GM12878 (cell line): ENCODE measurements at regions not wholly inside any gene's neighbourhood (a gene's known extent, or its start where the extent isn't known, plus 50 kb on each side); places are given as distances from the start of the nearest gene placed in this dataset.

ENCODE experiments used
- ATAC-seq: fragments of 200-7000 bp; cut with Tn5 transposase; 3 replicates; pipeline ENCODE4 v1.9.1; 2020; ENCODE audit warnings: mild to moderate bottlenecking, moderate library complexity
- BruUV-seq: library from RNA; stranded (reverse); fragments of 400-500 nt; replicated peaks from 2 replicates; lab custom pipeline; 2021; lab: Mats Ljungman, UMichigan
- CTCF ChIA-PET: fragments of 300-600 bp; sonication (Branson Sonifier 250); formaldehyde crosslinking; extraction: SDS; loops from one replicate; lab custom pipeline; 2021; ENCODE audit warnings: inconsistent platforms; lab: Yijun Ruan, JAX
- POLR2A ChIA-PET: fragments of 350-600 bp; formaldehyde crosslinking; extraction: SDS; loops from one replicate; lab custom pipeline; 2021; ENCODE audit warnings: inconsistent platforms; lab: Charles Lee
- RAD21 ChIA-PET: fragments of 300-600 bp; sonication (Branson Sonifier 250); formaldehyde crosslinking; loops from one replicate; lab custom pipeline; 2023; ENCODE audit warnings: antibody characterized with exemption; ENCODE audit not compliant: unreplicated experiment; lab: Charles Lee
- SMC1A ChIA-PET: fragments of 300-600 bp; sonication (Branson Sonifier 250); formaldehyde crosslinking; loops from one replicate; lab custom pipeline; 2023; ENCODE audit not compliant: unreplicated experiment, uncharacterized antibody; lab: Charles Lee
- DNase-seq: peaks from one replicate; pipeline ENCODE4 v3.0.0-alpha.2; 2011; ENCODE audit warnings: low read depth, low spot score
- FAIRE-seq: peaks from 3 replicates; lab custom pipeline; 2011; peaks lifted over from hg19 to GRCh38; lab: Jason Lieb, UNC
- H2AFZ ChIP-seq: 2 replicates; pipeline ENCODE4 v1.6.0; 2011; ENCODE audit warnings: low read depth, low read length, control low read depth; ENCODE audit not compliant: control insufficient read depth
- H3K27ac ChIP-seq: 2 replicates; pipeline ENCODE4 v1.5.1; 2011; ENCODE audit warnings: control low read depth; ENCODE audit not compliant: control insufficient read depth, insufficient read depth
- H3K27me3 ChIP-seq, 2 experiments: replicated peaks in 1 of 2; 2 replicates each; pipeline versions ENCODE4 v1.6.0 to v1.6.1; 2011; ENCODE audit warnings: low read length in 1 of 2; ENCODE audit not compliant: control insufficient read depth in 2 of 2, insufficient read depth in 2 of 2
- H3K36me3 ChIP-seq, 2 experiments: 2 replicates each; pipeline ENCODE4 v1.5.1; 2011; ENCODE audit warnings: low read length in 1 of 2; ENCODE audit not compliant: control insufficient read depth in 2 of 2, insufficient read depth in 2 of 2
- H3K4me1 ChIP-seq: 2 replicates; pipeline ENCODE4 v1.6.1; 2011; ENCODE audit warnings: mild to moderate bottlenecking, low read length, moderate library complexity, mixed read lengths; ENCODE audit not compliant: control insufficient read depth, insufficient read depth
- H3K4me2 ChIP-seq: 2 replicates; pipeline ENCODE4 v1.6.0; 2011; ENCODE audit warnings: control low read depth; ENCODE audit not compliant: control insufficient read depth, insufficient read depth
- H3K4me3 ChIP-seq: fragments of 200-600 bp; sonication (generic); 2 replicates; pipeline ENCODE4 v1.5.1; 2016
- H3K79me2 ChIP-seq: 2 replicates; pipeline ENCODE4 v1.6.0; 2011; ENCODE audit warnings: low read length; ENCODE audit not compliant: control insufficient read depth, insufficient read depth
- H3K9ac ChIP-seq: 2 replicates; pipeline ENCODE4 v1.8.0; 2011; ENCODE audit warnings: low read length, control low read depth, mixed read lengths; ENCODE audit not compliant: control insufficient read depth, insufficient read depth
- H3K9me3 ChIP-seq: replicated peaks from 3 replicates; pipeline ENCODE4 v1.5.1; 2011; ENCODE audit warnings: mild to moderate bottlenecking, low read length; ENCODE audit not compliant: control insufficient read depth, insufficient read depth
- H4K20me1 ChIP-seq: 2 replicates; pipeline ENCODE4 v1.6.0; 2011; ENCODE audit not compliant: control insufficient read depth, insufficient read depth
- BACH1 ChIP-seq: fragments of 450-650 bp; IDR thresholded peaks from 2 replicates; pipeline ENCODE4 v1.6.1; 2017; ENCODE audit warnings: mild to moderate bottlenecking, borderline replicate concordance
- CREM ChIP-seq: IDR thresholded peaks from 2 replicates; pipeline ENCODE4 v1.6.1; 2014; ENCODE audit warnings: antibody characterized with exemption, low read depth
- EED ChIP-seq: sonication (generic); IDR thresholded peaks from 2 replicates; pipeline ENCODE4 v1.6.1; 2016; ENCODE audit warnings: antibody characterized with exemption, low read depth
- EP300 ChIP-seq, 2 experiments: fragments of 150-350 bp in 1 of 2; IDR thresholded peaks; 2 replicates each; pipeline ENCODE4 v1.6.1; 2011 to 2012; ENCODE audit warnings: low read depth in 2 of 2, low read length in 2 of 2, borderline replicate concordance in 1 of 2, improper control_type of control experiment in 1 of 2, inconsistent platforms in 1 of 2; ENCODE audit not compliant: control insufficient read depth in 1 of 2
- MTA3 ChIP-seq: IDR thresholded peaks from 2 replicates; pipeline ENCODE4 v1.6.1; 2012; ENCODE audit warnings: low read length, inconsistent platforms, borderline replicate concordance
- NFYB ChIP-seq: IDR thresholded peaks from 2 replicates; pipeline ENCODE4 v1.6.1; 2011; ENCODE audit warnings: low read depth, mild to moderate bottlenecking, low read length, improper control_type of control experiment, moderate library complexity; ENCODE audit not compliant: insufficient read depth
- NR2F1 ChIP-seq: fragments of 450-650 bp; conservative IDR thresholded peaks from 2 replicates; pipeline ENCODE4 v1.6.1; 2017; ENCODE audit warnings: mild to moderate bottlenecking
- POLR2A ChIP-seq: IDR thresholded peaks from 2 replicates; pipeline ENCODE4 v1.6.1; 2011; ENCODE audit warnings: low read depth, mild to moderate bottlenecking, low read length
- RAD21 ChIP-seq: IDR thresholded peaks from 2 replicates; pipeline ENCODE4 v1.6.1; 2011; ENCODE audit warnings: mild to moderate bottlenecking, low read depth, low read length, moderate library complexity; ENCODE audit not compliant: insufficient read depth
- RAD51 ChIP-seq: fragments of 450-650 bp; IDR thresholded peaks from 2 replicates; pipeline ENCODE4 v1.6.1; 2016; ENCODE audit warnings: moderate library complexity, mild to moderate bottlenecking, inconsistent platforms
- RB1 ChIP-seq: fragments of 450-650 bp; formaldehyde crosslinking; IDR thresholded peaks from 2 replicates; pipeline ENCODE4 v1.6.1; 2017; ENCODE audit warnings: mild to moderate bottlenecking, borderline replicate concordance
- RUNX3 ChIP-seq: IDR thresholded peaks from 2 replicates; pipeline ENCODE4 v1.6.1; 2012; ENCODE audit warnings: low read length, inconsistent platforms
- SIN3A ChIP-seq: IDR thresholded peaks from 2 replicates; pipeline ENCODE4 v1.6.1; 2012; ENCODE audit warnings: low read depth, low read length, improper control_type of control experiment
- SIX5 ChIP-seq: IDR thresholded peaks from 2 replicates; pipeline ENCODE4 v1.6.1; 2011; ENCODE audit warnings: mild to moderate bottlenecking, low read depth, low read length, moderate library complexity; ENCODE audit not compliant: severe bottlenecking
- YBX1 ChIP-seq: fragments of 450-650 bp; IDR thresholded peaks from 2 replicates; pipeline ENCODE4 v1.6.1; 2016; ENCODE audit warnings: antibody characterized with exemption
- ZNF24 ChIP-seq: fragments of 450-650 bp; IDR thresholded peaks from 2 replicates; pipeline ENCODE4 v1.6.1; 2017; ENCODE audit warnings: antibody characterized with exemption, mild to moderate bottlenecking
- whole genome bisulfite sequencing: methylation state at CpG from one replicate; pipeline ENCODE4 v1.1.6; 2016; ENCODE audit warnings: low lambda C conversion rate; ENCODE audit not compliant: insufficient replicate concordance, insufficient coverage; ENCODE audit errors: missing lambda C conversion rate; 5-methylcytosine and 5-hydroxymethylcytosine counted together
- in situ Hi-C: fragments of 300-500 bp; cut with MboI; formaldehyde crosslinking; loops from 9 replicates; pipeline ENCODE4 v1.14.3; 2018; ENCODE audit warnings: mixed read lengths
- intact Hi-C: fragments of 100-400 bp; cut with micrococcal nuclease; formaldehyde crosslinking; loops from one replicate; pipeline ENCODE4 v1.14.2; 2022; ENCODE audit not compliant: unreplicated experiment
- TF ChIP-seq, protein P1 (sequence below): fragments of 450-650 bp; conservative IDR thresholded peaks from 2 replicates; pipeline ENCODE4 v1.6.1; 2017; ENCODE audit warnings: mild to moderate bottlenecking, moderate library complexity
- TF ChIP-seq, protein P2 (sequence below): fragments of 450-650 bp; IDR thresholded peaks from 2 replicates; pipeline ENCODE4 v1.6.1; 2017; ENCODE audit warnings: borderline replicate concordance
- TF ChIP-seq, protein P3 (sequence below): fragments of 450-650 bp; IDR thresholded peaks from 2 replicates; pipeline ENCODE4 v1.6.1; 2018; ENCODE audit warnings: borderline replicate concordance, mild to moderate bottlenecking; ENCODE audit not compliant: partially characterized antibody
- TF ChIP-seq, protein P4 (sequence below): fragments of 150-350 bp; IDR thresholded peaks from 2 replicates; pipeline ENCODE4 v1.6.1; 2014; ENCODE audit warnings: mild to moderate bottlenecking, low read depth, low read length

DNA sequence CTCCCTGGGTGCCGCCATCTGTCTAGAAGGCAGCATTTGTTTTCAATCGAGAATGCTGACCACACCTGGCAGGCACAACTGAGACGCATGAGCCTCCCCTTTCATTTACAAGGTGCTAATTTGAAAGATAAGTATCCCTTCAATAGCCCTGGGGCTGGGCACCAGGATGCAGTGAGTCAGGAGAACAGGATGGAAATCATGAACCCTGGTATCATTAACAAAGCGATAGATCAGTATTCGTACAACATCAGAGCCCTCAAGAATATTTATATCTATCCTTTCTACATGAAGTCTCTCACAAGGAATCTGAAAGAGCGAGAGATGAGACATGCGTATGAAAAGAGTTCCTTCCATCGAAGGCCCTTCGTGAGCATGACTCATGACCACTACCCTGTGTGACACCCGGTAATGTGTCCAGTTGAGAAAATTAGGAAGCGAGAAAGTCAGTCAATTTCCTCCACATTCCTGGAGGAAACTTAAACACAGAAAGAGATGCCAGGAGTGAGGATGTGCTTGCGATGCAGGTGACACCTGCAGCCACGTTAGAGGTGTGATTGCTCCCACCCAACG is 123.1 kb upstream of the PITRM1 start:
- no peak for FAIRE-seq
- Histone ChIP-seq H2AFZ (no peak overlapping the region), H4K20me1 (no peaks in the 10 kb centered on the region), H3K4me3 (no peak overlapping the region), H3K4me2 (no peak overlapping the region), H3K79me2 (no peaks in the 10 kb centered on the region), H3K4me1 (no peaks in the 10 kb centered on the region), H3K9me3 (no peaks in the 10 kb centered on the region), H3K27me3 (peaks cover 0 to under 1% of the 10 kb centered on the region in 2 experiments; a peak in 1 of 4 replicates), H3K36me3 (no peaks in the 10 kb centered on the region), H3K27ac (no peak overlapping the region), H3K9ac (no peak overlapping the region)
- no peak for TF ChIP-seq RAD51
- no peak for TF ChIP-seq RAD21
- no peak for TF ChIP-seq MTA3
- no peak for TF ChIP-seq NR2F1
- no peak for TF ChIP-seq RB1
- no peak for TF ChIP-seq BACH1
- TF ChIP-seq, protein P1, sequence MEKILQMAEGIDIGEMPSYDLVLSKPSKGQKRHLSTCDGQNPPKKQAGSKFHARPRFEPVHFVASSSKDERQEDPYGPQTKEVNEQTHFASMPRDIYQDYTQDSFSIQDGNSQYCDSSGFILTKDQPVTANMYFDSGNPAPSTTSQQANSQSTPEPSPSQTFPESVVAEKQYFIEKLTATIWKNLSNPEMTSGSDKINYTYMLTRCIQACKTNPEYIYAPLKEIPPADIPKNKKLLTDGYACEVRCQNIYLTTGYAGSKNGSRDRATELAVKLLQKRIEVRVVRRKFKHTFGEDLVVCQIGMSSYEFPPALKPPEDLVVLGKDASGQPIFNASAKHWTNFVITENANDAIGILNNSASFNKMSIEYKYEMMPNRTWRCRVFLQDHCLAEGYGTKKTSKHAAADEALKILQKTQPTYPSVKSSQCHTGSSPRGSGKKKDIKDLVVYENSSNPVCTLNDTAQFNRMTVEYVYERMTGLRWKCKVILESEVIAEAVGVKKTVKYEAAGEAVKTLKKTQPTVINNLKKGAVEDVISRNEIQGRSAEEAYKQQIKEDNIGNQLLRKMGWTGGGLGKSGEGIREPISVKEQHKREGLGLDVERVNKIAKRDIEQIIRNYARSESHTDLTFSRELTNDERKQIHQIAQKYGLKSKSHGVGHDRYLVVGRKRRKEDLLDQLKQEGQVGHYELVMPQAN: no peak
- TF ChIP-seq YBX1: no peak
- no peak for TF ChIP-seq EP300 (IDR thresholded peaks at IDR 0.05; ENCODE audit: borderline replicate concordance in 1 of 2, control insufficient read depth in 1 of 2, low read depth in 2 of 2, low read length in 2 of 2)
- TF ChIP-seq, protein P2, sequence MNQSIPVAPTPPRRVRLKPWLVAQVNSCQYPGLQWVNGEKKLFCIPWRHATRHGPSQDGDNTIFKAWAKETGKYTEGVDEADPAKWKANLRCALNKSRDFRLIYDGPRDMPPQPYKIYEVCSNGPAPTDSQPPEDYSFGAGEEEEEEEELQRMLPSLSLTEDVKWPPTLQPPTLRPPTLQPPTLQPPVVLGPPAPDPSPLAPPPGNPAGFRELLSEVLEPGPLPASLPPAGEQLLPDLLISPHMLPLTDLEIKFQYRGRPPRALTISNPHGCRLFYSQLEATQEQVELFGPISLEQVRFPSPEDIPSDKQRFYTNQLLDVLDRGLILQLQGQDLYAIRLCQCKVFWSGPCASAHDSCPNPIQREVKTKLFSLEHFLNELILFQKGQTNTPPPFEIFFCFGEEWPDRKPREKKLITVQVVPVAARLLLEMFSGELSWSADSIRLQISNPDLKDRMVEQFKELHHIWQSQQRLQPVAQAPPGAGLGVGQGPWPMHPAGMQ: no peak
- TF ChIP-seq CREM: no peak
- TF ChIP-seq, protein P3, sequence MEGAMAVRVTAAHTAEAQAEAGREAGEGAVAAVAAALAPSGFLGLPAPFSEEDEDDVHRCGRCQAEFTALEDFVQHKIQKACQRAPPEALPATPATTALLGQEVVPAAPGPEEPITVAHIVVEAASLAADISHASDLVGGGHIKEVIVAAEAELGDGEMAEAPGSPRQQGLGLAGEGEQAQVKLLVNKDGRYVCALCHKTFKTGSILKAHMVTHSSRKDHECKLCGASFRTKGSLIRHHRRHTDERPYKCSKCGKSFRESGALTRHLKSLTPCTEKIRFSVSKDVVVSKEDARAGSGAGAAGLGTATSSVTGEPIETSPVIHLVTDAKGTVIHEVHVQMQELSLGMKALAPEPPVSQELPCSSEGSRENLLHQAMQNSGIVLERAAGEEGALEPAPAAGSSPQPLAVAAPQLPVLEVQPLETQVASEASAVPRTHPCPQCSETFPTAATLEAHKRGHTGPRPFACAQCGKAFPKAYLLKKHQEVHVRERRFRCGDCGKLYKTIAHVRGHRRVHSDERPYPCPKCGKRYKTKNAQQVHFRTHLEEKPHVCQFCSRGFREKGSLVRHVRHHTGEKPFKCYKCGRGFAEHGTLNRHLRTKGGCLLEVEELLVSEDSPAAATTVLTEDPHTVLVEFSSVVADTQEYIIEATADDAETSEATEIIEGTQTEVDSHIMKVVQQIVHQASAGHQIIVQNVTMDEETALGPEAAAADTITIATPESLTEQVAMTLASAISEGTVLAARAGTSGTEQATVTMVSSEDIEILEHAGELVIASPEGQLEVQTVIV: no peak
- TF ChIP-seq, protein P4, sequence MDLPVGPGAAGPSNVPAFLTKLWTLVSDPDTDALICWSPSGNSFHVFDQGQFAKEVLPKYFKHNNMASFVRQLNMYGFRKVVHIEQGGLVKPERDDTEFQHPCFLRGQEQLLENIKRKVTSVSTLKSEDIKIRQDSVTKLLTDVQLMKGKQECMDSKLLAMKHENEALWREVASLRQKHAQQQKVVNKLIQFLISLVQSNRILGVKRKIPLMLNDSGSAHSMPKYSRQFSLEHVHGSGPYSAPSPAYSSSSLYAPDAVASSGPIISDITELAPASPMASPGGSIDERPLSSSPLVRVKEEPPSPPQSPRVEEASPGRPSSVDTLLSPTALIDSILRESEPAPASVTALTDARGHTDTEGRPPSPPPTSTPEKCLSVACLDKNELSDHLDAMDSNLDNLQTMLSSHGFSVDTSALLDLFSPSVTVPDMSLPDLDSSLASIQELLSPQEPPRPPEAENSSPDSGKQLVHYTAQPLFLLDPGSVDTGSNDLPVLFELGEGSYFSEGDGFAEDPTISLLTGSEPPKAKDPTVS: no peak
- TF ChIP-seq POLR2A: no peak
- TF ChIP-seq RUNX3: no peak
- TF ChIP-seq EED: no peak
- no peak for TF ChIP-seq SIN3A
- TF ChIP-seq SIX5: no peak
- TF ChIP-seq ZNF24: no peak
- TF ChIP-seq NFYB: no peak
- SMC1A ChIA-PET: no interaction called here
- intact Hi-C loops: no loop called here
- BruUV-seq: no TSS peak
- CTCF ChIA-PET: no interaction called here
- no peak for DNase-seq
- POLR2A ChIA-PET: no interaction called here
- in situ Hi-C loops: no loop called here
- ATAC-seq: no peak
- RAD21 ChIA-PET: no interaction called here
- WGBS: 59% methylated on average over 14 of the region's 14 CpGs
